GM12872 (cell line): ENCODE measurements at regions not wholly inside any gene's neighbourhood (a gene's known extent, or its start where the extent isn't known, plus 50 kb on each side); places are given as distances from the start of the nearest gene placed in this dataset.

Experiments
- CTCF ChIP-seq: IDR thresholded peaks from 3 replicates; pipeline ENCODE4 v1.5.1; 2011; ENCODE audit warnings: low read depth, mild to moderate bottlenecking, low read length, moderate library complexity; ENCODE audit not compliant: insufficient read depth

GRCh38 chr9:14466429-14466818 lies 152.5 kb upstream of the NFIB start:
- TF ChIP-seq CTCF, result no peak

DNA sequence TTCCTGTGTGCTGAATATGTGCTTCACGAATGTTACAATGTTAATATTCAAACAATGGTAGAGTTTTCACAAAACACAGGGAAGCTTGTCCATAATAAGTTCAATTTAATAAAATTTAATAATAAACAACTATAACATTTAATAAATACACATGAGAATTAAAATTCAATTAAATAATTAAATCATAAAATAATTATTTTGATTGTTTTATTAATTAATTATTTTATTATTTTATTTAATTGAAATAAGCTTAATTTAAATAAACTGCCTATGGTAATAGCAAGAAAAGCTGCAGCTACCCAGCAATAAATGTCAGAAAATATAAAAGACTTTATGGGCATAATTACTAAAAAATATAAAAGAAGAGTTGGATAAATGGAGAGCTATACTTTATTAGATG lies 149.0 kb upstream of the NFIB start:
- no peak for TF ChIP-seq CTCF

- TF ChIP-seq CTCF, result no peak
Observed at GRCh38 chr9:14455243-14455642, 141.3 kb upstream of the NFIB start.

DNA sequence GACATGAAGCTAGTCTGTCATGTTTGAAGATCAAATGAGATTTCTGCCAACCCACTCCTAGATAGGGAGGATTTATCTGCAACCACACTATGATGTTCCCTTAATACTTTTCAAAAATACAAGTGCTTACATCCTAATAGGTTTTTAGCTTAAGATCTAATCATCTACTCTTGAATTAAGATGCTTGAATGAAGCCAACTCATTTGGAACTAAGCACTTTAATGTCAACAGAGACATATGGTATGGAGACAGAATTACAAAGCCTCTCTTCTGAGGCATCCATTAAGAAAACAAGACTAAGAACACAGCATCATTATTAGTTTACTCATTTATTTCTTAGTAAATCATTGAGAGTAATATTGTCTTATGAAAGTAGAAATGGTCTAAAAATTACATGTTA lies 139.3 kb upstream of the NFIB start:
- TF ChIP-seq CTCF, result no peak

DNA sequence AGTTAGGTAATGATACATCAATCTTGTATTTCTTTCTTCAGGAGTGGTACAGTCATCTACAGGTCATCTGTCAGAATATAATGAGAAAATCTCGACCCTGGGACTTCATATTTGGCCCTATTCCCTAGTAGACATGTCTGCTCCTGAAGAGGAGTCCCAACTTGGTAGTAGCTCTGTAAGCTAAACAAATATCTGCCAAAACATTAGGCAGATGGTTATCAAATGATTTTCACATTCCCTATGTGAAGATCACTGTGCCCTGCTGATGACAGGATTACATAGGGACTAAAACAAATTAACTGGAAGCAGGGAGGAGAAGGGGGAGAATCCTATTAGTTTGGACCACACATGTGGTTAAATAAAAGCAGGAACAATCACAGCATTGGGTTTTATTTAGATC lies 138.6 kb upstream of the NFIB start:
- TF ChIP-seq CTCF, result no peak

DNA sequence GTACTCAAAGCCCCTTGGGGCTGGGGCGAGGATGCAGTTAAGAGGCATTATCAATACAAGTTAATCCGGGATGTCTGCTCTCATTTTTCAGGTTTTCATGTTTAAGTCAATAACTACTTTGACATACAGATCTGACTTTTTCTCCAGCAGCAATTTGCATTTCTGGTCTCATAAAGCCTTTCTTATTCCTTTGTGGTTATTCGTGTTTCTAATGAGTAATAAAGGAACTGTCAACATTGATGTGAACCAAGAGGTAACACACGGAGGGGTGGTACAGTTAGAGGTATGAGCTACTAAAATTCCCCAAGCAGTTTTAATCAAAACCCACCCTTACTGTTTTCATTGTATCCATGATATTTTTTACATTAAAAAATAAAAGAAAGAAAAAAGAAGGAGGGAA lies 138.0 kb upstream of the NFIB start:
- no peak for TF ChIP-seq CTCF

DNA sequence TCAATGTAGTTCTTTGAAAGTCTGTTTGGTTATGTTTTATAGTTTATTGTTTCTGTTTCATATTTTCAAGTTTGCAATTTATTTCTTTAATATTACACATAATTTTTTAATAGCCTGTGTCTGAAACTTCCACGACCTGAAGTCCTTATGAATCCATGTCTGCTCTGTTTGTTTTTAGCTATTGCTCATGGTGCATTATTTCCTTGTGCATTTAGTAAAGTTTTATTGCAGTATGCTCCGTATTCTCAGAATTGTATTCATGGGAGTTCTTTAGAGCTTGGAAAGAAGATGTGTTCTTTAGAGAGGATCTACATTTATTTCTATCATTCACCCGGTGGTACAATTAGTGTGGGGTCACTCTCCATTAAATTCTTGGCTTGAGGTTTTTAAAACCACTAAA lies 133.2 kb upstream of the NFIB start:
- TF ChIP-seq CTCF, result no peak

DNA sequence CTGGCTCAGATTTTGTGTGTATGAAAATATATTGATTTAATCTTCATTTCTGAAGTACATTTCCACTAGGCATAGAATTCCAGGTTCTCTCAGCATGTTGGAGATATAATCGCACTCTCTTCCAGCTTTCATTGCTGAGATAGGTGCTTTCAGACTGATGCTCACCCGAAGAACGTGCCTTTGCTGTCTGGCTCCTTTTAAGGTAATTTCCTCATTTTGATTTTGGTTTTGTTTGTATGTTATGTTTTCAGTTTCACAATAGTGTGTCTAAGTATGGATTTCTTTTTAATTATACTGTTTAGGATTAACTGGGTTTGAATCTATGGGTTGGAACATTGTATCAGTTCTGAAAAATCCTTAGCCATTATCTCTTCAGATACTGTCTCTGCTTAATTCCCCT lies 132.0 kb upstream of the NFIB start:
- no peak for TF ChIP-seq CTCF
